Breast epithelium (tissue), 4 donors: ENCODE measurements at regions not wholly inside any gene's neighbourhood (a gene's known extent, or its start where the extent isn't known, plus 50 kb on each side); places are given as distances from the start of the nearest gene placed in this dataset.

Experiments
- DNase-seq, 2 donors: peaks; one replicate each; pipeline ENCODE4 v3.0.0-alpha.2; 2019; ENCODE audit warnings: low spot score in 2 of 2
- H3K27ac ChIP-seq, 2 donors: fragments of 200-600 bp; sonication (generic) in 1 of 2; one replicate each; pipeline ENCODE4 v1.5.1; 2016 to 2019; ENCODE audit warnings: mild to moderate bottlenecking in 1 of 2
- H3K27me3 ChIP-seq, 2 donors: fragments of 200-600 bp; sonication (generic) in 1 of 2; one replicate each; pipeline versions ENCODE4 v1.5.1 to v1.6.0; 2017 to 2019; ENCODE audit warnings: control low read depth in 1 of 2, mild to moderate bottlenecking in 1 of 2
- H3K36me3 ChIP-seq: fragments of 200-600 bp; one replicate; pipeline ENCODE4 v1.5.1; 2019
- H3K4me1 ChIP-seq, 2 donors: fragments of 200-600 bp; sonication (generic); one replicate each; pipeline ENCODE4 v1.5.1; 2016 to 2019; ENCODE audit warnings: control low read depth in 1 of 2
- H3K4me3 ChIP-seq, 3 donors: fragments of 200-600 bp; sonication (generic); 1 replicate in 2 of 3; 2 replicates in 1 of 3; pipeline ENCODE4 v1.5.1; 2016 to 2019; ENCODE audit warnings: mild to moderate bottlenecking in 3 of 3, moderate library complexity in 2 of 3
- H3K9me3 ChIP-seq, 2 donors: fragments of 200-600 bp; sonication (generic) in 1 of 2; one replicate each; pipeline ENCODE4 v1.5.1; 2016 to 2019; ENCODE audit warnings: control low read depth in 1 of 2
- POLR2A ChIP-seq: fragments of 450-650 bp; IDR thresholded peaks from one replicate; pipeline ENCODE4 v1.6.1; 2016; ENCODE audit warnings: antibody characterized with exemption, mild to moderate bottlenecking, moderate library complexity
- POLR2AphosphoS5 ChIP-seq, 3 donors: sonication (generic); formaldehyde crosslinking; IDR thresholded peaks; one replicate each; pipeline ENCODE4 v1.6.1; 2017; ENCODE audit warnings: antibody characterized with exemption in 3 of 3
- intact Hi-C: fragments of 100-400 bp; cut with DNase I; formaldehyde crosslinking; loops from one replicate; pipeline ENCODE4 v1.15.1; 2023; ENCODE audit warnings: low total_unique reads
- TF ChIP-seq, protein P1 (sequence below), 3 donors: fragments of 450-650 bp; IDR thresholded peaks; one replicate each; pipeline ENCODE4 v1.5.1; 2016 to 2017; ENCODE audit warnings: antibody characterized with exemption in 3 of 3, mild to moderate bottlenecking in 3 of 3, moderate library complexity in 3 of 3

DNA sequence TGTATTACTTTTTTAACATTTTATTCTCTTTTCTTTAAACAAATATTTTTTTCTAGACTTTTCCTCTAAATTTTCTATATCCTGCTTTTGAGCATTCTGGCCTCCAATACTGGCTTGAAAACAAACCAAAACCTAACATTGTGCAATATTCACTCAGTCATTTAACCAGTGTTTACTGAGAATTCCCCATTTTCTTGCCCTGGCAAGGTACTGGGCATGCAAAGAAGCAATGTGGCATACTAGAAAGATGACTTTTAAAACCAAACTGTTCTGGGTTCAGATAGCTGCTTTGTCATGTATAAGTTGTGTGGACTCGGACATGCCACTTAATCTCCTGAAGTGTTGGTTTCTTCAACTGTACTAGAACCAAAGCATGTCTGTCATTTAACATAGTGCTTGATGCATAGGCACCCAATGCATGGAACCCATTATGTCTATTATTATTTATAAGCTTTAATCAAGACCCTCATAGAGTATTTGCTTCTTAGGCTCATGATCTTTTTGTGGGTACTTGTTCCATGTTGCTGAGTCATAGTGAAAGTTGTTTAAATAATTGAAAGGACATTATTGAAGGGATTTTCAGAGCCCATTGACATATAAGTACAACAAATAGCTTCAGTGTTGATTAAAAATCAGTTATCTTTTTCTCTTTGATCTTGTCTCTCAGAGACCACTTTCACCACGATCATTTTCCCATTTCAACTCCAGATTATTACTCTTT, 185.4 kb upstream of the OSR1 start:
- H3K4me1 ChIP-seq = no peaks in the 10 kb centered on the region
- TF ChIP-seq POLR2AphosphoS5 (IDR thresholded peaks at IDR 0.05) (no peak), POLR2A (no peak)
- TF ChIP-seq, protein P1, sequence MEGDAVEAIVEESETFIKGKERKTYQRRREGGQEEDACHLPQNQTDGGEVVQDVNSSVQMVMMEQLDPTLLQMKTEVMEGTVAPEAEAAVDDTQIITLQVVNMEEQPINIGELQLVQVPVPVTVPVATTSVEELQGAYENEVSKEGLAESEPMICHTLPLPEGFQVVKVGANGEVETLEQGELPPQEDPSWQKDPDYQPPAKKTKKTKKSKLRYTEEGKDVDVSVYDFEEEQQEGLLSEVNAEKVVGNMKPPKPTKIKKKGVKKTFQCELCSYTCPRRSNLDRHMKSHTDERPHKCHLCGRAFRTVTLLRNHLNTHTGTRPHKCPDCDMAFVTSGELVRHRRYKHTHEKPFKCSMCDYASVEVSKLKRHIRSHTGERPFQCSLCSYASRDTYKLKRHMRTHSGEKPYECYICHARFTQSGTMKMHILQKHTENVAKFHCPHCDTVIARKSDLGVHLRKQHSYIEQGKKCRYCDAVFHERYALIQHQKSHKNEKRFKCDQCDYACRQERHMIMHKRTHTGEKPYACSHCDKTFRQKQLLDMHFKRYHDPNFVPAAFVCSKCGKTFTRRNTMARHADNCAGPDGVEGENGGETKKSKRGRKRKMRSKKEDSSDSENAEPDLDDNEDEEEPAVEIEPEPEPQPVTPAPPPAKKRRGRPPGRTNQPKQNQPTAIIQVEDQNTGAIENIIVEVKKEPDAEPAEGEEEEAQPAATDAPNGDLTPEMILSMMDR (IDR thresholded peaks at IDR 0.05) = no peak
- no peak overlapping the region for H3K4me3 ChIP-seq
- no peaks in the 10 kb centered on the region for H3K9me3 ChIP-seq
- no peak for DNase-seq
- H3K27ac ChIP-seq = no peak overlapping the region
- intact Hi-C loops = no loop called here
- H3K27me3 ChIP-seq = no peaks in the 10 kb centered on the region
- H3K36me3 ChIP-seq = no peaks in the 10 kb centered on the region

DNA sequence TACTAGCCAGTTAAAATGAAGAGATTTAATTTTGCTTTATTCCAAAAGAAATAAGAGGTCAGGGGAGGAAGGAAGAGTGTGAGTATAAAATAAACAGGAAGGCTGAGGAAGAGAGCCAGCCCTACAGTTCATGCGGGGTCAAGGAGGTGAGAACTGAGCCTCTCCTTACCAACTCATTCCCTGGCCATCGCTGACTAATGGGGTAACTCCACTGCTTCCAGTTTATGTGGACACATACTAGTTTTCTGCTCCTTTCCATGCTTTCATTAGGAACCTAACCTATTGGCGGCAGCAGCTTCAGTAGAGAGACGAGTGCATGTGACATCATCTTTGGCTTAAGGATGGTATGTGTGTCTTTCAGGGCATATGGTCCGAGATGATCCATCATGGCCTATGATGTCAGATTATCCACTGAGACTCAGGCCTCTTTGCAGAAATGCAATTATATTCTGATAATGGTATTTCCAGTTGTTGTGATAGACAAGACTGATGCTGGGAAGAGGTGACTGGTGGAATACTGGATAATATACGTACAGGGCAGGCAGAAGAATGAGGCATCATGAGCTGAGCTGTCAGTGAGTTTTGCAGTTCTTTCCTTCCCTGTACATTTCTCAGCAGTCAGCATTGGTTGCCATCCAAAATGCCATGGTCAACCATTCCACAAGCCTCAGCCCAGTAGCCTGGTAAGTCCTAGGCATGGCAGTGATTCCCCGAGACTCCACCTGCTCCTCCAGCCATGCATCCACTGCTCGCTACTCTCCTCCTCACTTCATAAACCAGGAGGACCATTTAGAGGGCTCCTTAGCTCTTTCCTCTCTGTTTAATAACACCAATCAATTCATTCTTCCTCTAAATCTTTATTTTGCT, 184.6 kb upstream of the OSR1 start:
- no peaks in the 10 kb centered on the region for H3K36me3 ChIP-seq
- no peaks in the 10 kb centered on the region for H3K4me1 ChIP-seq
- intact Hi-C loops = no loop called here
- no peaks in the 10 kb centered on the region for H3K9me3 ChIP-seq
- no peak for DNase-seq
- no peak overlapping the region for H3K4me3 ChIP-seq
- H3K27me3 ChIP-seq = no peaks in the 10 kb centered on the region
- no peak for TF ChIP-seq POLR2AphosphoS5 (IDR thresholded peaks at IDR 0.05)
- TF ChIP-seq POLR2A = no peak
- TF ChIP-seq, protein P1 (IDR thresholded peaks at IDR 0.05) = no peak
- no peak overlapping the region for H3K27ac ChIP-seq

DNA sequence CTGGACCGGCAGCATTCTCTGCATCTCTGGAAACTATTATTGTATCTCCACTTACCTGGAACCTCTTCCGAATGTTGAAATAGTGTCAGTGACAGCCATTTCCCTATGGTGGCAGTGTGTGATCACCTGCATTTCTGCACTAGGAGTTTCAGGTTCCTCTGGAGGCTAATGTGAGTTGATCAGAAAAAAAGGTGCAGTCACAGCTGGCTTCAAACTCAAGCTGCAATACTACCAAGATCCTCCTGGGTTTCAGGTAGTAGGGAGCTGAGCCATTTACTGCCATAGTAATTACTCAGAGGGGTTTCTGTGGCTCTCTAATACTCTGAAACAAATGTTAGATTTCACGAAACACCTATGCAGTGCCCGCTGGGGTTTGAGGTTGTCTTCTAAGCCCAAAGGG, 183.5 kb upstream of the OSR1 start:
- H3K27ac ChIP-seq = no peak overlapping the region
- no peak for TF ChIP-seq POLR2A
- TF ChIP-seq, protein P1 (IDR thresholded peaks at IDR 0.05) = no peak
- H3K4me1 ChIP-seq = no peaks in the 10 kb centered on the region
- DNase-seq = no peak
- H3K36me3 ChIP-seq = no peaks in the 10 kb centered on the region
- intact Hi-C loops = no loop called here
- no peaks in the 10 kb centered on the region for H3K9me3 ChIP-seq
- no peaks in the 10 kb centered on the region for H3K27me3 ChIP-seq
- H3K4me3 ChIP-seq = no peak overlapping the region

DNA sequence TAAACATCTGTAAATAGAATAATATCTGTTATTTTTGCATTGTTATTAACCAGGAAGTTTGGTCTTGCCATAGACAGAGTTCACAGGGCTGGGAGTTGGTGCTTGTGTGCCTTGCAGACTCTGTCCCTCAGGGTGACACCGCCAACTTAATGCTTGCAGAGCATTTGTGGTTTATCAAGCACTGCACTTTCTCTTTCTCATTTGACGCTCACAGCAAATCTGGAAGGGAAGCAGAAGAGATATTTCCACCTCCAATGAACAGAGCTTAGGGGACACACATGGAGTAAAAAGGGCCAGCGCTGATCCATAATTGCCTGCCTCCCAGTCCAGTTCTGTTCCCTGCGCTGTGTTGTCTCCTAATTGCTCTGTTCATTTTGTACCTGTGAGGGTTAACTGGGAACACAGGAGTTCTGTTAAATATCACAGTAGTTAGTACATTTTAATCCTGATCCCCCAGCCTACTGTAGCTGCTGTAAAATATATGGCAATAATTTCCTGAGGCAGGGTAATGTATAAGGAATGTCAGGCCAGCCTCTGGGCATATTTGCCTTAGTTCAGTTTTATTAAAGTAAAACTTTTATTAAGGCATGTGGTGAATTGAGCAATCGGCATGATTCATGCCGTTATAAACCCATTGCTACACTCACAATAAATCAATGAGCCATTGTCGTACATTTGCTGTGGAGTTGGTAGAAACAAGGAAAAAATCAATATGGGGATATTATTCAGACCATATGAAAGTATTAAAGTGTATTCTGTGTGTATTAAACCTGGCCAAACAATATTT, 182.5 kb upstream of the OSR1 start:
- Histone ChIP-seq H3K36me3 (no peaks in the 10 kb centered on the region), H3K4me1 (no peaks in the 10 kb centered on the region), H3K9me3 (no peaks in the 10 kb centered on the region), H3K27me3 (no peaks in the 10 kb centered on the region), H3K4me3 (no peak overlapping the region), H3K27ac (peak overlapping the region in 1 of 2 donors; percentile 40)
- peak in 1 of 2 donors; percentile 20 for DNase-seq
- no peak for TF ChIP-seq POLR2A
- TF ChIP-seq POLR2AphosphoS5 (IDR thresholded peaks at IDR 0.05) = peak in 2 of 3 donors; percentile 26 to 77
- intact Hi-C loops = no loop called here

DNA sequence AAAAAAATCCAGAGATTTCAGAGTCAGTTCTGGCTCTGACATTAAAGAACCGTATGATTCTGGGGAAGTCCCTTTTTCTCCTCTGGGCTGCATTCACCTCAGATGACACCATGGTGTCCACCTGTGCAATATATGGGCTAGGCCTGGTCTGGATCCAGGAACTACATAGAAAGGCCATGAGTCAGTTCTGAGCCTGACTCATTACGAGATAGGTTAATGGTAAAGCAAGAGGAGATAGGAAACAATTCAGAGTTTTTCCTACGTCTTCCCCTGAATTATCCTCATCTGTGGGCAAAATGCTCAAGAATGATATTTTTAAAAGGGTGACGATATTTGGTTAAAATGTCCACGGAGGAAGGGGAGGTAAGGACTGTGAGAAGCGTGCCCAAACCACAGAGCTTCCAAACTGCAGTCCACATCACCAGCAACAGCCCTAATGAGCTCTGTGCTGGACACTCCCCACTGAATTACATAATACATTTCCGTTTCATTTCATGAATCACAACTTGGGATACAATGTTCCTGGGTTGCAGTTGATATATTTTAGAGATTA, 180.1 kb upstream of the OSR1 start:
- H3K4me1 ChIP-seq = no peaks in the 10 kb centered on the region
- intact Hi-C loops = no loop called here
- H3K4me3 ChIP-seq = no peak overlapping the region
- DNase-seq = peak in 1 of 2 donors; percentile 29
- no peak for TF ChIP-seq POLR2A
- TF ChIP-seq, protein P1 (IDR thresholded peaks at IDR 0.05) = no peak
- peak in 1 of 3 donors; percentile 22 for TF ChIP-seq POLR2AphosphoS5 (IDR thresholded peaks at IDR 0.05)
- peak overlapping the region; percentile 5 to 36 for H3K27ac ChIP-seq
- no peaks in the 10 kb centered on the region for H3K36me3 ChIP-seq
- H3K9me3 ChIP-seq = no peaks in the 10 kb centered on the region
- H3K27me3 ChIP-seq = no peaks in the 10 kb centered on the region
